ENCODE measurements at regions not wholly inside any gene's neighbourhood (a gene's known extent, or its start where the extent isn't known, plus 50 kb on each side); places are given as distances from the start of the nearest gene placed in this dataset.

GRCh38 chr4:43993196-43993902 is 455.3 kb downstream of the KCTD8 start:
- TF ChIP-seq CTCF (conservative IDR thresholded peaks at IDR 0.05; ENCODE audit: low read length) (no peak), EZH2phosphoT487 (IDR thresholded peaks at IDR 0.05; ENCODE audit: borderline replicate concordance, low read depth, low read length) (no peak)
